GM21786 (cell line): ENCODE measurements at regions not wholly inside any gene's neighbourhood (a gene's known extent, or its start where the extent isn't known, plus 50 kb on each side); places are given as distances from the start of the nearest gene placed in this dataset.
"Not testable (repeated sequence)": the region's sequence is repeated elsewhere in the genome, so short reads cannot be mapped to it uniquely, and the experiment has no call there.

Experiments used
- ATAC-seq: cut with Tn5 transposase; IDR thresholded peaks from one replicate; pipeline ENCODE4 v1.9.1; 2021; ENCODE audit not compliant: unreplicated experiment

GRCh38 chr5:167071981-167072610 is 1219.3 kb upstream of the WWC1 start:
- no peak for ATAC-seq

GRCh38 chr5:167081561-167081960 is 1209.9 kb upstream of the WWC1 start:
- ATAC-seq, result no peak

- ATAC-seq, result no peak
Measured at GRCh38 chr5:167096816-167097215, 1194.6 kb upstream of the WWC1 start.

GRCh38 chr5:167104351-167104750 is 1187.1 kb upstream of the WWC1 start:
- no peak for ATAC-seq

- ATAC-seq, result no peak
Measured at GRCh38 chr5:167105941-167106340, 1185.5 kb upstream of the WWC1 start.

- no peak for ATAC-seq
Measured at GRCh38 chr5:167107684-167108083, 1183.8 kb upstream of the WWC1 start.

- ATAC-seq, result not testable (repeated sequence)
Measured at GRCh38 chr5:167108266-167108665, 1183.2 kb upstream of the WWC1 start.

- ATAC-seq, result no peak
Measured at GRCh38 chr5:167112556-167112955, 1178.9 kb upstream of the WWC1 start.

GRCh38 chr5:167122267-167122666 is 1169.2 kb upstream of the WWC1 start:
- no peak for ATAC-seq

- no peak for ATAC-seq
Measured at GRCh38 chr5:167123126-167123525, 1168.3 kb upstream of the WWC1 start.

GRCh38 chr5:167128581-167128980 is 1162.9 kb upstream of the WWC1 start:
- ATAC-seq, result no peak

- ATAC-seq, result no peak
Measured at GRCh38 chr5:167140548-167141291, 1150.7 kb upstream of the WWC1 start.

GRCh38 chr5:167143716-167144115 is 1147.7 kb upstream of the WWC1 start:
- no peak for ATAC-seq

GRCh38 chr5:167145841-167146240 is 1145.6 kb upstream of the WWC1 start:
- no peak for ATAC-seq

GRCh38 chr5:167147879-167148278 is 1143.6 kb upstream of the WWC1 start:
- no peak for ATAC-seq

GRCh38 chr5:167150661-167151060 is 1140.8 kb upstream of the WWC1 start:
- ATAC-seq, result no peak

GRCh38 chr5:167152561-167152960 is 1138.9 kb upstream of the WWC1 start:
- ATAC-seq, result no peak

- no peak for ATAC-seq
Measured at GRCh38 chr5:167155387-167156005, 1135.9 kb upstream of the WWC1 start.

GRCh38 chr5:167156446-167156845 is 1135.0 kb upstream of the WWC1 start:
- ATAC-seq, result no peak

- ATAC-seq, result no peak
Measured at GRCh38 chr5:167158588-167158987, 1132.9 kb upstream of the WWC1 start.

GRCh38 chr5:167160388-167160787 is 1131.1 kb upstream of the WWC1 start:
- no peak for ATAC-seq

- ATAC-seq, result no peak
Measured at GRCh38 chr5:167166696-167167095, 1124.7 kb upstream of the WWC1 start.
